Neural cell (in vitro differentiated cells): ENCODE measurements at regions not wholly inside any gene's neighbourhood (a gene's known extent, or its start where the extent isn't known, plus 50 kb on each side); places are given as distances from the start of the nearest gene placed in this dataset.

Experiments used
- H2AFZ ChIP-seq: fragments of 200-600, 300-800 bp; sonication (generic), shearing (Covaris generic); 2 replicates; pipeline ENCODE4 v1.6.0; 2014; ENCODE audit warnings: low read depth, mild to moderate bottlenecking, antibody characterized with exemption, low read length, moderate library complexity
- H3F3A ChIP-seq: fragments of 200-600 bp; shearing (Covaris generic); 2 replicates; pipeline ENCODE4 v1.6.1; 2016; ENCODE audit warnings: mild to moderate bottlenecking, moderate library complexity, mixed read lengths, antibody characterized with exemption, low read length; ENCODE audit not compliant: insufficient read depth, poor library complexity, severe bottlenecking
- H3K27ac ChIP-seq: fragments of 200-600, 300-800 bp; sonication (generic), shearing (Covaris generic); 2 replicates; pipeline ENCODE4 v1.5.1; 2014; ENCODE audit warnings: mild to moderate bottlenecking, low read length, moderate library complexity
- H3K27me3 ChIP-seq: fragments of 300-800, 200-600 bp; sonication (generic), shearing (Covaris generic); 2 replicates; pipeline ENCODE4 v1.6.0; 2014; ENCODE audit warnings: mild to moderate bottlenecking, low read depth, low read length, moderate library complexity; ENCODE audit not compliant: insufficient read depth
- H3K36me3 ChIP-seq: fragments of 300-800, 200-600 bp; sonication (generic), shearing (Covaris generic); 2 replicates; pipeline ENCODE4 v1.5.1; 2014; ENCODE audit warnings: mild to moderate bottlenecking, antibody characterized with exemption, low read length, moderate library complexity; ENCODE audit not compliant: insufficient read depth
- H3K4me2 ChIP-seq: fragments of 300-800, 200-600 bp; sonication (generic), shearing (Covaris generic); 2 replicates; pipeline ENCODE4 v1.6.0; 2014; ENCODE audit warnings: mild to moderate bottlenecking, low read length
- H3K4me3 ChIP-seq: fragments of 300-800, 200-600 bp; sonication (generic), shearing (Covaris generic); 2 replicates; pipeline ENCODE4 v1.5.1; 2014; ENCODE audit warnings: mild to moderate bottlenecking, low read length, moderate library complexity
- H3K79me2 ChIP-seq: fragments of 200-600 bp; shearing (Covaris generic); replicated peaks from 2 replicates; pipeline ENCODE4 v1.6.0; 2014; ENCODE audit warnings: mild to moderate bottlenecking, low read length, moderate library complexity; ENCODE audit not compliant: insufficient read depth
- H3K9ac ChIP-seq: fragments of 300-800, 200-600 bp; sonication (generic), shearing (Covaris generic); 2 replicates; pipeline ENCODE4 v1.6.1; 2016; ENCODE audit warnings: mild to moderate bottlenecking, low read length, mixed read lengths
- H3K9me2 ChIP-seq: fragments of 200-600 bp; shearing (Covaris generic); 2 replicates; pipeline ENCODE4 v1.6.1; 2016; ENCODE audit warnings: mild to moderate bottlenecking, low read length, mixed read lengths; ENCODE audit not compliant: insufficient read depth
- H3K9me3 ChIP-seq: fragments of 200-600, 300-800 bp; sonication (generic), shearing (Covaris generic); 2 replicates; pipeline ENCODE4 v1.6.1; 2016; ENCODE audit warnings: mild to moderate bottlenecking, mixed run types, low read length, moderate library complexity, mixed read lengths
- H4K20me1 ChIP-seq: fragments of 200-600 bp; shearing (Covaris generic); 2 replicates; pipeline ENCODE4 v1.6.1; 2016; ENCODE audit warnings: mild to moderate bottlenecking, mixed run types; ENCODE audit not compliant: insufficient read depth
- EP300 ChIP-seq: fragments of 450-650 bp; conservative IDR thresholded peaks from 2 replicates; pipeline ENCODE4 v1.6.1; 2014; ENCODE audit warnings: antibody characterized with exemption, mild to moderate bottlenecking, moderate library complexity; ENCODE audit not compliant: poor library complexity, severe bottlenecking
- EZH2 ChIP-seq: fragments of 200-600, 300-800 bp; shearing (Covaris generic), sonication (generic); IDR thresholded peaks from 2 replicates; pipeline ENCODE4 v1.6.1; 2014; ENCODE audit warnings: antibody characterized with exemption, low read length, borderline replicate concordance, mild to moderate bottlenecking; ENCODE audit not compliant: insufficient read depth, poor library complexity, severe bottlenecking
- MXI1 ChIP-seq: fragments of 450-650 bp; conservative IDR thresholded peaks from 2 replicates; pipeline ENCODE4 v1.6.1; 2014; ENCODE audit warnings: antibody characterized with exemption, mild to moderate bottlenecking; ENCODE audit not compliant: poor library complexity, severe bottlenecking
- POLR2AphosphoS5 ChIP-seq: IDR thresholded peaks from 2 replicates; pipeline ENCODE4 v1.6.1; 2012
- RAD21 ChIP-seq: fragments of 450-650 bp; conservative IDR thresholded peaks from 2 replicates; pipeline ENCODE4 v1.6.1; 2014; ENCODE audit warnings: antibody characterized with exemption, mild to moderate bottlenecking, moderate library complexity
- SMC3 ChIP-seq: fragments of 450-650 bp; conservative IDR thresholded peaks from 2 replicates; pipeline ENCODE4 v1.6.1; 2014; ENCODE audit warnings: antibody characterized with exemption, mild to moderate bottlenecking, moderate library complexity; ENCODE audit not compliant: poor library complexity
- TAF1 ChIP-seq: IDR thresholded peaks from 2 replicates; pipeline ENCODE4 v1.6.1; 2012; ENCODE audit warnings: low read depth
- TF ChIP-seq, protein P1 (sequence below): IDR thresholded peaks from 2 replicates; pipeline ENCODE4 v1.6.1; 2012; ENCODE audit warnings: borderline replicate concordance
- TF ChIP-seq, protein P2 (sequence below): fragments of 450-650 bp; IDR thresholded peaks from 2 replicates; pipeline ENCODE4 v1.5.1; 2014; ENCODE audit warnings: antibody characterized with exemption, mild to moderate bottlenecking, moderate library complexity; ENCODE audit not compliant: poor library complexity, severe bottlenecking

DNA sequence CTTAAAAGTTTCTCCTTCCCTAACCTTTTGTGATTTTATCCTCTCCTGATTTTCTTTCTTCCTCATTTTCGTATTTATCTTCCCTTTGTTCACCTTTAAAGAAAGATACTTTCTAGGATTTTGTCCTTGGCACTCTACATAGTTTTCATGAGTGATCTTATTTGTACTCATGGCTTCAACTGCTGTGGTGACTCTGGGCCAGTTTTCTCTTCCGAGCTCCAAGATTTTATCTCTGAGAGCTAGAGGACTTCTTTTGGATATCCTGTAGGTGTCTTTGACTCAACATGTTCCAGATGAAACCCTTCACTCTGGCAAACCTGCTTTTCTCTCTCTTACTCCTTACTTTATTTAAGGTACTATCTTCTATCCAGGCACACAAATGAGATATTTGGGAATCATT is 53.7 kb upstream of the MACF1 start:
- H3K27me3 ChIP-seq, result no peaks in the 10 kb centered on the region
- H4K20me1 ChIP-seq, result no peaks in the 10 kb centered on the region
- H3F3A ChIP-seq, result peaks cover 6% of the 10 kb centered on the region
- peaks cover 31% of the 10 kb centered on the region for H3K79me2 ChIP-seq
- H3K4me3 ChIP-seq, result no peak overlapping the region
- no peaks in the 10 kb centered on the region for H3K9me3 ChIP-seq
- H3K9me2 ChIP-seq, result no peaks in the 10 kb centered on the region
- TF ChIP-seq RAD21 (no peak), EP300 (no peak), POLR2AphosphoS5 (no peak), MXI1 (no peak), EZH2 (no peak), TAF1 (no peak), SMC3 (no peak)
- TF ChIP-seq, protein P1, sequence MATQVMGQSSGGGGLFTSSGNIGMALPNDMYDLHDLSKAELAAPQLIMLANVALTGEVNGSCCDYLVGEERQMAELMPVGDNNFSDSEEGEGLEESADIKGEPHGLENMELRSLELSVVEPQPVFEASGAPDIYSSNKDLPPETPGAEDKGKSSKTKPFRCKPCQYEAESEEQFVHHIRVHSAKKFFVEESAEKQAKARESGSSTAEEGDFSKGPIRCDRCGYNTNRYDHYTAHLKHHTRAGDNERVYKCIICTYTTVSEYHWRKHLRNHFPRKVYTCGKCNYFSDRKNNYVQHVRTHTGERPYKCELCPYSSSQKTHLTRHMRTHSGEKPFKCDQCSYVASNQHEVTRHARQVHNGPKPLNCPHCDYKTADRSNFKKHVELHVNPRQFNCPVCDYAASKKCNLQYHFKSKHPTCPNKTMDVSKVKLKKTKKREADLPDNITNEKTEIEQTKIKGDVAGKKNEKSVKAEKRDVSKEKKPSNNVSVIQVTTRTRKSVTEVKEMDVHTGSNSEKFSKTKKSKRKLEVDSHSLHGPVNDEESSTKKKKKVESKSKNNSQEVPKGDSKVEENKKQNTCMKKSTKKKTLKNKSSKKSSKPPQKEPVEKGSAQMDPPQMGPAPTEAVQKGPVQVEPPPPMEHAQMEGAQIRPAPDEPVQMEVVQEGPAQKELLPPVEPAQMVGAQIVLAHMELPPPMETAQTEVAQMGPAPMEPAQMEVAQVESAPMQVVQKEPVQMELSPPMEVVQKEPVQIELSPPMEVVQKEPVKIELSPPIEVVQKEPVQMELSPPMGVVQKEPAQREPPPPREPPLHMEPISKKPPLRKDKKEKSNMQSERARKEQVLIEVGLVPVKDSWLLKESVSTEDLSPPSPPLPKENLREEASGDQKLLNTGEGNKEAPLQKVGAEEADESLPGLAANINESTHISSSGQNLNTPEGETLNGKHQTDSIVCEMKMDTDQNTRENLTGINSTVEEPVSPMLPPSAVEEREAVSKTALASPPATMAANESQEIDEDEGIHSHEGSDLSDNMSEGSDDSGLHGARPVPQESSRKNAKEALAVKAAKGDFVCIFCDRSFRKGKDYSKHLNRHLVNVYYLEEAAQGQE, result no peak
- TF ChIP-seq, protein P2, sequence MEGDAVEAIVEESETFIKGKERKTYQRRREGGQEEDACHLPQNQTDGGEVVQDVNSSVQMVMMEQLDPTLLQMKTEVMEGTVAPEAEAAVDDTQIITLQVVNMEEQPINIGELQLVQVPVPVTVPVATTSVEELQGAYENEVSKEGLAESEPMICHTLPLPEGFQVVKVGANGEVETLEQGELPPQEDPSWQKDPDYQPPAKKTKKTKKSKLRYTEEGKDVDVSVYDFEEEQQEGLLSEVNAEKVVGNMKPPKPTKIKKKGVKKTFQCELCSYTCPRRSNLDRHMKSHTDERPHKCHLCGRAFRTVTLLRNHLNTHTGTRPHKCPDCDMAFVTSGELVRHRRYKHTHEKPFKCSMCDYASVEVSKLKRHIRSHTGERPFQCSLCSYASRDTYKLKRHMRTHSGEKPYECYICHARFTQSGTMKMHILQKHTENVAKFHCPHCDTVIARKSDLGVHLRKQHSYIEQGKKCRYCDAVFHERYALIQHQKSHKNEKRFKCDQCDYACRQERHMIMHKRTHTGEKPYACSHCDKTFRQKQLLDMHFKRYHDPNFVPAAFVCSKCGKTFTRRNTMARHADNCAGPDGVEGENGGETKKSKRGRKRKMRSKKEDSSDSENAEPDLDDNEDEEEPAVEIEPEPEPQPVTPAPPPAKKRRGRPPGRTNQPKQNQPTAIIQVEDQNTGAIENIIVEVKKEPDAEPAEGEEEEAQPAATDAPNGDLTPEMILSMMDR, result no peak
- H3K9ac ChIP-seq, result no peak overlapping the region
- H2AFZ ChIP-seq, result no peak overlapping the region
- no peaks in the 10 kb centered on the region for H3K36me3 ChIP-seq
- H3K27ac ChIP-seq, result no peak overlapping the region
- no peak overlapping the region for H3K4me2 ChIP-seq

DNA sequence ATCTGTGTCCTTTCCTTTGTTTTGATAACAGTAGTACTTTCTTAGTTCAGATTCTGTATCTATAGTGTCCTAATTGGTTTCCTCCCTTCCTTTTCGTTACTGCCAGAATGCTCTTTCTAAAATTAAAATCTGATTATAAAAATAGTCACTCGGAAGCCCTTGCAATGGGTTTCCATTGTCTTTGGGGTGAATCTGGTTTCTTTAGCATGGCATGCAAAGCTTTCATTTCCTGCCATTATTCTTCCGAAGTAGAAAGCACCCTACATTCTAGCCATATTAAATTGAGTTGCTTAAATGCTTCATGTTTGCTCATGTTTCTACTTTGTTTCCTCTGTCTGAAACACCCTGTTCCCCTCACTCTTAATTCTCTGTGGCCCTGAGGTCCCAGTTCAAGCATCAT is 53.2 kb upstream of the MACF1 start:
- no peak overlapping the region for H3K4me2 ChIP-seq
- no peaks in the 10 kb centered on the region for H4K20me1 ChIP-seq
- no peaks in the 10 kb centered on the region for H3K36me3 ChIP-seq
- no peak overlapping the region for H2AFZ ChIP-seq
- no peaks in the 10 kb centered on the region for H3K9me3 ChIP-seq
- H3K79me2 ChIP-seq, result peaks cover 31% of the 10 kb centered on the region
- H3F3A ChIP-seq, result peaks cover 6% of the 10 kb centered on the region
- no peak overlapping the region for H3K4me3 ChIP-seq
- H3K27ac ChIP-seq, result no peak overlapping the region
- TF ChIP-seq SMC3 (no peak), EZH2 (no peak), RAD21 (no peak), EP300 (no peak), POLR2AphosphoS5 (no peak), MXI1 (no peak), TAF1 (no peak)
- TF ChIP-seq, protein P1, result no peak
- TF ChIP-seq, protein P2, result no peak
- no peaks in the 10 kb centered on the region for H3K9me2 ChIP-seq
- no peak overlapping the region for H3K9ac ChIP-seq
- H3K27me3 ChIP-seq, result no peaks in the 10 kb centered on the region
